ENCODE measurements at regions not wholly inside any gene's neighbourhood (a gene's known extent, or its start where the extent isn't known, plus 50 kb on each side); places are given as distances from the start of the nearest gene placed in this dataset.

- Histone ChIP-seq H3K4me1 (ENCODE audit: insufficient read depth, poor library complexity, severe bottlenecking) (no peaks in the 10 kb centered on the region), H3K36me3 (ENCODE audit: low read depth) (no peaks in the 10 kb centered on the region), H3K27ac (ENCODE audit: poor library complexity, severe bottlenecking) (no peak overlapping the region), H3K27me3 (ENCODE audit: insufficient read depth, poor library complexity, severe bottlenecking) (peaks cover 16% of the 10 kb centered on the region), H3K4me3 (ENCODE audit: severe bottlenecking) (no peak overlapping the region), H3K9me3 (ENCODE audit: severe bottlenecking) (no peaks in the 10 kb centered on the region)
- DNase-seq (ENCODE audit: low spot score) (no peak), ATAC-seq (ENCODE audit: low read depth) (no peak)
- no peak for TF ChIP-seq CTCF (IDR thresholded peaks at IDR 0.05; ENCODE audit: poor library complexity, severe bottlenecking)
Measured at GRCh38 chr10:25738776-25739175, 195.3 kb upstream of the MYO3A start.

DNA sequence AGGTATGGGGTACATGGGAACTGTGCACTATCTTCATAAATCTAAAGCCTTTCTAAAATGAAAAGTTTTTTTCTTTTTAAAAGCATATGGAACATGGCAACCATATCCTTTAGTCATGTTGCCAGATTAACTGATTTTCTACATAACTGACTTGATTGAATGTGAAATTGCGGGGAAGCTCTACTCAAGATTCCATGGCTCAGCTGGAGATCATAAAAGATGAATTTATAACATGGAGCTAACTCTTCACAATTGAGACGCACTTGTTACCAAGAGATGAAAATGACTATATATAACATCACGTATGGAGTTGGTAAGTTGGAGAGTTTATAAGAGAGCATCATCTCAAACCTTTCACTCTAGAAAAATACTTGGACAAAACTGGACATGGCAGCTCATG, 190.2 kb upstream of the MYO3A start:
- Histone ChIP-seq H3K9me3 (ENCODE audit: severe bottlenecking) (no peaks in the 10 kb centered on the region), H3K27me3 (ENCODE audit: insufficient read depth, poor library complexity, severe bottlenecking) (peaks cover 10% of the 10 kb centered on the region), H3K4me1 (ENCODE audit: insufficient read depth, poor library complexity, severe bottlenecking) (no peaks in the 10 kb centered on the region), H3K36me3 (ENCODE audit: low read depth) (no peaks in the 10 kb centered on the region), H3K4me3 (ENCODE audit: severe bottlenecking) (no peak overlapping the region), H3K27ac (ENCODE audit: poor library complexity, severe bottlenecking) (no peak overlapping the region)
- no peak for TF ChIP-seq CTCF (IDR thresholded peaks at IDR 0.05; ENCODE audit: poor library complexity, severe bottlenecking)
- ATAC-seq (ENCODE audit: low read depth), result no peak
- no peak for DNase-seq (ENCODE audit: low spot score)

GRCh38 chr10:25744574-25744973, 189.5 kb upstream of the MYO3A start:
- H3K9me3 ChIP-seq (ENCODE audit: severe bottlenecking), result no peaks in the 10 kb centered on the region
- no peaks in the 10 kb centered on the region for H3K4me1 ChIP-seq (ENCODE audit: insufficient read depth, poor library complexity, severe bottlenecking)
- H3K4me3 ChIP-seq (ENCODE audit: severe bottlenecking), result no peak overlapping the region
- DNase-seq (ENCODE audit: low spot score) (no peak), ATAC-seq (ENCODE audit: low read depth) (no peak)
- no peaks in the 10 kb centered on the region for H3K36me3 ChIP-seq (ENCODE audit: low read depth)
- no peak for TF ChIP-seq CTCF (IDR thresholded peaks at IDR 0.05; ENCODE audit: poor library complexity, severe bottlenecking)
- no peak overlapping the region for H3K27ac ChIP-seq (ENCODE audit: poor library complexity, severe bottlenecking)
- peaks cover 10% of the 10 kb centered on the region for H3K27me3 ChIP-seq (ENCODE audit: insufficient read depth, poor library complexity, severe bottlenecking)

- TF ChIP-seq CTCF (IDR thresholded peaks at IDR 0.05; ENCODE audit: poor library complexity, severe bottlenecking), result no peak
- H3K36me3 ChIP-seq (ENCODE audit: low read depth), result no peaks in the 10 kb centered on the region
Measured at GRCh38 chr10:25745976-25746375, 188.1 kb upstream of the MYO3A start.

DNA sequence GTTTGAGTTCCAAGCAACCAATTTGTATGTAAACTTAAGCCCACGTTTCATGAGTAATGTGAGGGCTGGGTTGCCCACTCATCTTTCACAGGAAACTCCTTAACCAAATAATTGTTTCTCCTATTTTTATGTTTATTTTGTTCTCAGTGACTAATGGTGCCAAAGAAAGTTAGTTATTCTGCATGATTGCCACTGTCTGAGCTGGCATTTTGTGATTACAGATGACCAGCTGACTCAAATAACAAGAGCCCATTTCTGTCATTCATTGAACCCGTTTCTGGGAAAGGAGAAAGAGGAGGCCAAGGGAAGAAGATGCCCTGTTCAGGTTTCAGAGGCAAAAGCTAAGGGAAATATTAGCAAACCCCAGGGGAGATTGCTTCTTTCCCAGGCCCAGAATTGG, 186.9 kb upstream of the MYO3A start:
- Histone ChIP-seq H3K9me3 (ENCODE audit: severe bottlenecking) (no peaks in the 10 kb centered on the region), H3K27me3 (ENCODE audit: insufficient read depth, poor library complexity, severe bottlenecking) (peaks cover 10% of the 10 kb centered on the region), H3K4me3 (ENCODE audit: severe bottlenecking) (no peak overlapping the region), H3K4me1 (ENCODE audit: insufficient read depth, poor library complexity, severe bottlenecking) (no peaks in the 10 kb centered on the region), H3K27ac (ENCODE audit: poor library complexity, severe bottlenecking) (no peak overlapping the region), H3K36me3 (ENCODE audit: low read depth) (no peaks in the 10 kb centered on the region)
- ATAC-seq (ENCODE audit: low read depth) (no peak), DNase-seq (ENCODE audit: low spot score) (no peak)
- TF ChIP-seq CTCF (IDR thresholded peaks at IDR 0.05; ENCODE audit: poor library complexity, severe bottlenecking), result no peak

More at GRCh38 chr10:25745976-25746375, 188.1 kb upstream of the MYO3A start:
- DNase-seq (ENCODE audit: low spot score) (no peak), ATAC-seq (ENCODE audit: low read depth) (no peak)
- no peak overlapping the region for H3K4me3 ChIP-seq (ENCODE audit: severe bottlenecking)
- H3K4me1 ChIP-seq (ENCODE audit: insufficient read depth, poor library complexity, severe bottlenecking), result no peaks in the 10 kb centered on the region
- H3K27me3 ChIP-seq (ENCODE audit: insufficient read depth, poor library complexity, severe bottlenecking), result peaks cover 10% of the 10 kb centered on the region
- H3K27ac ChIP-seq (ENCODE audit: poor library complexity, severe bottlenecking), result no peak overlapping the region
- no peaks in the 10 kb centered on the region for H3K9me3 ChIP-seq (ENCODE audit: severe bottlenecking)

Measured in RWPE2 (cell line).